HEK293 (cell line): ENCODE measurements at regions not wholly inside any gene's neighbourhood (a gene's known extent, or its start where the extent isn't known, plus 50 kb on each side); places are given as distances from the start of the nearest gene placed in this dataset.

Experiments used
- GLI4 ChIP-seq: fragments of 450-650 bp; formaldehyde crosslinking; IDR thresholded peaks from 2 replicates; pipeline ENCODE4 v1.5.1; 2016; ENCODE audit warnings: missing biosample characterization, missing genetic modification characterization
- KLF1 ChIP-seq: fragments of 450-650 bp; formaldehyde crosslinking; IDR thresholded peaks from 2 replicates; pipeline ENCODE4 v1.5.1; 2016; ENCODE audit warnings: missing biosample characterization, missing genetic modification characterization
- YY1 ChIP-seq: fragments of 450-650 bp; formaldehyde crosslinking; IDR thresholded peaks from 2 replicates; pipeline ENCODE4 v1.5.1; 2018; ENCODE audit warnings: missing biosample characterization, missing genetic modification characterization
- YY2 ChIP-seq: fragments of 450-650 bp; formaldehyde crosslinking; IDR thresholded peaks from 2 replicates; pipeline ENCODE4 v1.5.1; 2016; ENCODE audit warnings: missing biosample characterization, missing genetic modification characterization
- ZNF175 ChIP-seq: fragments of 450-650 bp; formaldehyde crosslinking; IDR thresholded peaks from 2 replicates; pipeline ENCODE4 v1.5.1; 2016; ENCODE audit warnings: missing biosample characterization, missing genetic modification characterization
- ZNF585B ChIP-seq: fragments of 450-650 bp; formaldehyde crosslinking; IDR thresholded peaks from 2 replicates; pipeline ENCODE4 v1.5.1; 2016; ENCODE audit warnings: missing biosample characterization, missing genetic modification characterization
- ZNF707 ChIP-seq: fragments of 450-650 bp; formaldehyde crosslinking; IDR thresholded peaks from 2 replicates; pipeline ENCODE4 v1.5.1; 2016; ENCODE audit warnings: missing biosample characterization, missing genetic modification characterization
- TF ChIP-seq, protein P1 (sequence below): fragments of 450-650 bp; formaldehyde crosslinking; IDR thresholded peaks from 2 replicates; pipeline ENCODE4 v1.5.1; 2016; ENCODE audit warnings: missing biosample characterization, missing genetic modification characterization

- TF ChIP-seq ZNF175 (tag by site-specific recombination): no peak
- TF ChIP-seq, protein P1, sequence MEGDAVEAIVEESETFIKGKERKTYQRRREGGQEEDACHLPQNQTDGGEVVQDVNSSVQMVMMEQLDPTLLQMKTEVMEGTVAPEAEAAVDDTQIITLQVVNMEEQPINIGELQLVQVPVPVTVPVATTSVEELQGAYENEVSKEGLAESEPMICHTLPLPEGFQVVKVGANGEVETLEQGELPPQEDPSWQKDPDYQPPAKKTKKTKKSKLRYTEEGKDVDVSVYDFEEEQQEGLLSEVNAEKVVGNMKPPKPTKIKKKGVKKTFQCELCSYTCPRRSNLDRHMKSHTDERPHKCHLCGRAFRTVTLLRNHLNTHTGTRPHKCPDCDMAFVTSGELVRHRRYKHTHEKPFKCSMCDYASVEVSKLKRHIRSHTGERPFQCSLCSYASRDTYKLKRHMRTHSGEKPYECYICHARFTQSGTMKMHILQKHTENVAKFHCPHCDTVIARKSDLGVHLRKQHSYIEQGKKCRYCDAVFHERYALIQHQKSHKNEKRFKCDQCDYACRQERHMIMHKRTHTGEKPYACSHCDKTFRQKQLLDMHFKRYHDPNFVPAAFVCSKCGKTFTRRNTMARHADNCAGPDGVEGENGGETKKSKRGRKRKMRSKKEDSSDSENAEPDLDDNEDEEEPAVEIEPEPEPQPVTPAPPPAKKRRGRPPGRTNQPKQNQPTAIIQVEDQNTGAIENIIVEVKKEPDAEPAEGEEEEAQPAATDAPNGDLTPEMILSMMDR (tag by site-specific recombination): no peak
- no peak for TF ChIP-seq KLF1 (tag by site-specific recombination)
- no peak for TF ChIP-seq YY2
- TF ChIP-seq ZNF585B (tag by site-specific recombination): no peak
- TF ChIP-seq ZNF707 (tag by site-specific recombination): no peak
- no peak for TF ChIP-seq YY1 (tag by site-specific recombination)
- no peak for TF ChIP-seq GLI4 (tag by site-specific recombination)
Measured at GRCh38 chr3:180408654-180409053, 193.3 kb upstream of the TTC14 start.
